GM12878 (cell line): ENCODE measurements at regions not wholly inside any gene's neighbourhood (a gene's known extent, or its start where the extent isn't known, plus 50 kb on each side); places are given as distances from the start of the nearest gene placed in this dataset.

Source experiments
- BCL3 ChIP-seq: IDR thresholded peaks from 2 replicates; pipeline ENCODE4 v1.6.1; 2011; ENCODE audit warnings: borderline replicate concordance, low read depth, mild to moderate bottlenecking, moderate library complexity, low read length; ENCODE audit not compliant: insufficient read depth, poor library complexity, severe bottlenecking
- HDAC2 ChIP-seq: fragments of 200-600 bp; sonication (generic); IDR thresholded peaks from 2 replicates; pipeline ENCODE4 v1.6.1; 2017
- JUND ChIP-seq: IDR thresholded peaks from 2 replicates; pipeline ENCODE4 v1.6.1; 2012; ENCODE audit warnings: low read depth, mild to moderate bottlenecking, low read length, improper control_type of control experiment, moderate library complexity
- POLR2A ChIP-seq: IDR thresholded peaks from 2 replicates; pipeline ENCODE4 v1.6.1; 2011; ENCODE audit warnings: low read depth, mild to moderate bottlenecking, low read length
- SMARCA5 ChIP-seq: fragments of 450-650 bp; IDR thresholded peaks from 2 replicates; pipeline ENCODE4 v1.6.1; 2017; ENCODE audit warnings: mild to moderate bottlenecking

- TF ChIP-seq HDAC2 (no peak), POLR2A (no peak), SMARCA5 (no peak), BCL3 (no peak), JUND (no peak)
Measured at GRCh38 chr9:108691614-108692013, 164.2 kb downstream of the ACTL7B start.
